ENCODE measurements at regions not wholly inside any gene's neighbourhood (a gene's known extent, or its start where the extent isn't known, plus 50 kb on each side); places are given as distances from the start of the nearest gene placed in this dataset.

DNA sequence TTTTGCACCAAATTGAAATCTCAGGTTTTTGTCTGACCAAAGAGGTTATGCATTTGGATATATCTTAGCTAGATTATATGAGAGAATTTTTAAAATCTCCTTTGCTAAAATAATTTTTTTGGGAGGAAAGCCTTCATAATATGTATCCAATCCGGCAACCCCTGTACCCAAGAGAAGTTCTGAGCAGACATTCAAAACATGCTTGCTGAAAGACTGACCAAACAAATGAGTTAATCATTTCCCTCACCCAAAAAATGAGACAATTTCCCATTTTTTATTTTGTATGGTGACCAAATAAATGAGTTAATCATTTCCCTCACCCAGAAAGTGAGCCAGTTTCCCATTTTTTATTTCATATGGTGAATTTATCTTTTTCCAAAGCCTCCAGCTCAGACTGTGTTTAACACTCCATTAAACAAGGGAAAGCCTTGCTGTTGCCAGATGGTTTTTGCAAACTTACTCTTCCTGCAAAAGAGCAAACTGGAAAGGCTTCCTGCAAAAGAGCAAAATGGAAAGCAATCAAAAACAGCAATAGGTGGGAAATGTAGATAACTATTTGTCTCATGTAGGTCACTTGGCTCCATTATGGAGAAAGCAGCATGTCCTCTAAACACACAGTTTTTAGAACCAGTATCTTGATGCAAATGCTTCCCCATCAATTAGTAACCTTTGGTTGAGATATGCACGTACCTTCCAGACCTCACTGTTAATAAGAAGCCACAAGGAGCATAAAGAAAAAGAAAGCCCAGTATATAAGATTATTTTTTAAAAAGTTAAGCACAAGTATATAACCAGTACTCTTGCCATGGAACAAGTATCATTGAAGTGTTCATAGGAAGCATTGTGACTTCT lies 78.4 kb upstream of the OSTN start:
- no peak for DNase-seq (ENCODE audit: low spot score)
- in situ Hi-C loops (cut with MboI; ENCODE audit: low sequenced_read_pairs, unreplicated experiment), result no loop called here

DNA sequence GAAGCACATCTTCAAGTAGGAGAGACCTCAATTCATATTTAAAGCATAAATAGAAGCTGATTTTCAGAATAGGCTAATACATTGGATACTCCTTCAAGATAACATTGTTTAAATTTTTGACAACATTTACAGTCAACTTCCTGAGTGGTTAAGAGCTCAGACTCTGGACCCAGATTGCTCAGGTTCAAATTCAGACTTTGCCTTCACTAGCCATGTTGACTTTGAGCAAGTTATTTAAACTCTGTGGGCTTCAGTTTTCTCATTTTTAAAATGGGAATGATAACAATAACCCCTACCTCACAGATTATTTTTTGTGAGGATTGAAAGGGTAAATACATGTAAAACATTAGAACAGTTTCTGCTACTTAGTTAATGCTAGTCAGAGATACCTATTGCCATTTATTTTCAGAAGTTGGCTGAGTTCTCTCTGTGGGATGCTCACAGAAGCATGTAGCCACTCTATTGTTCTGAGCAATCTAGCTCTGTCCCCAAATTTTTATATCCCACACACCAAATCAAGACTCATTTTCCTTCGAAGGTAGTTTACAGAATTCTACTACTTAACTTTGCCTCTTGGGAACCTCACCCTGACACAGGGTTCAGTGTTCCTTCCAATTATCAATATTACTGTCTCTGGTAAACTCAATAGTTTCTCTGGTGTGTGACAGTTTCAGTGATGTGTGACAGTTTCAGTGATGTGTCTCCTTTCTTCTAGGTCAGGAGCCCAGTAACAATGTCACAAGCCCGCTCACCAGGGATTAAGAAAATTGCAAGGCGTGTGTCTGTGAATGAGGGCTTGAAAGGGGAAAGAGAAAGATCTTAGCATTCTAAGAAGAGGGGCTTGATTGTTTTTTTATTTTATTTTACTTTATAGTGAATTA lies 79.4 kb upstream of the OSTN start:
- in situ Hi-C loops (cut with MboI; ENCODE audit: low sequenced_read_pairs, unreplicated experiment), result no loop called here
- TF ChIP-seq, protein P1, sequence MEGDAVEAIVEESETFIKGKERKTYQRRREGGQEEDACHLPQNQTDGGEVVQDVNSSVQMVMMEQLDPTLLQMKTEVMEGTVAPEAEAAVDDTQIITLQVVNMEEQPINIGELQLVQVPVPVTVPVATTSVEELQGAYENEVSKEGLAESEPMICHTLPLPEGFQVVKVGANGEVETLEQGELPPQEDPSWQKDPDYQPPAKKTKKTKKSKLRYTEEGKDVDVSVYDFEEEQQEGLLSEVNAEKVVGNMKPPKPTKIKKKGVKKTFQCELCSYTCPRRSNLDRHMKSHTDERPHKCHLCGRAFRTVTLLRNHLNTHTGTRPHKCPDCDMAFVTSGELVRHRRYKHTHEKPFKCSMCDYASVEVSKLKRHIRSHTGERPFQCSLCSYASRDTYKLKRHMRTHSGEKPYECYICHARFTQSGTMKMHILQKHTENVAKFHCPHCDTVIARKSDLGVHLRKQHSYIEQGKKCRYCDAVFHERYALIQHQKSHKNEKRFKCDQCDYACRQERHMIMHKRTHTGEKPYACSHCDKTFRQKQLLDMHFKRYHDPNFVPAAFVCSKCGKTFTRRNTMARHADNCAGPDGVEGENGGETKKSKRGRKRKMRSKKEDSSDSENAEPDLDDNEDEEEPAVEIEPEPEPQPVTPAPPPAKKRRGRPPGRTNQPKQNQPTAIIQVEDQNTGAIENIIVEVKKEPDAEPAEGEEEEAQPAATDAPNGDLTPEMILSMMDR (IDR thresholded peaks at IDR 0.05; ENCODE audit: borderline replicate concordance, control extremely low read depth, extremely low read depth, insufficient read depth, missing control alignments), result no peak
- no peak for DNase-seq (ENCODE audit: low spot score)

More for the DNA sequence above, 78.4 kb upstream of the OSTN start:
- TF ChIP-seq, protein P1 (IDR thresholded peaks at IDR 0.05; ENCODE audit: borderline replicate concordance, control extremely low read depth, extremely low read depth, insufficient read depth, missing control alignments), result no peak

DNA sequence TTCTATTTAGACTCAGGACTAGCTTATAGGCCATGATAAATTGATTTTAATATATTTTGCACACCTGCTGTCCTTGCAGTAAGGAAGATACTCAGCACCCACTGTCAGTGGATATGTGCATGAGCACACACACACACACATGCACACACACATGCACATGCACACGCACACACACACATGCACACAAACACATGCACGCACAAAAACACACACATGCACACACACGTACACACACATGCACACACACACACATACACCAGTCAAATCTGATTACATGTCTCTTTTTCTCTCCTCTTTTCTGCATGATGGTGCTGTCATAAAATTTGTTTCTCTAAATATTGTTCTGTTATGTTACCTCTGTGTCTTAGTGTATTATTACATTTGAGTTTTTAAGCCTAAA lies 87.3 kb upstream of the OSTN start:
- TF ChIP-seq, protein P1 (IDR thresholded peaks at IDR 0.05; ENCODE audit: borderline replicate concordance, control extremely low read depth, extremely low read depth, insufficient read depth, missing control alignments), result no peak
- no peak for DNase-seq (ENCODE audit: low spot score)
- in situ Hi-C loops (cut with MboI; ENCODE audit: low sequenced_read_pairs, unreplicated experiment), result no loop called here

DNA sequence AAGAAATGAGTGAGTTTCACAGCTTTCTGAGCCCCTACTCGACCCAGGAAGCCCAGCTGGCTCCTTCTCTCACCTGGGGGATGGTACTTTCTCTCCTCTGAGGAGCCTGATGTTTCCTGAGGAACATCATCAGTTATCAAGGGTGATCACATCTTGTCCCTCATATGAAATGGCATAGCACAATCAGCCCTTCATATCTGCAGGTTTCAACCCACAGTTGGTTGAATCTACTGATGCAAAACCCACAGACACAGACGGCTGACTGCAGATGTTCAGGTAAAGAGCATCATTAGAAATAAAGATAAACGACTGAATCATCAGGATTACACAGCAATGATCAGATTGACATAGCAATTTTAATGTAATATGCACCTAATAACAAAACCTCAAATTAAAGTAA lies 93.6 kb upstream of the OSTN start:
- in situ Hi-C loops (cut with MboI; ENCODE audit: low sequenced_read_pairs, unreplicated experiment), result no loop called here
- TF ChIP-seq, protein P1 (IDR thresholded peaks at IDR 0.05; ENCODE audit: borderline replicate concordance, control extremely low read depth, extremely low read depth, insufficient read depth, missing control alignments), result no peak
- no peak for DNase-seq (ENCODE audit: low spot score)

DNA sequence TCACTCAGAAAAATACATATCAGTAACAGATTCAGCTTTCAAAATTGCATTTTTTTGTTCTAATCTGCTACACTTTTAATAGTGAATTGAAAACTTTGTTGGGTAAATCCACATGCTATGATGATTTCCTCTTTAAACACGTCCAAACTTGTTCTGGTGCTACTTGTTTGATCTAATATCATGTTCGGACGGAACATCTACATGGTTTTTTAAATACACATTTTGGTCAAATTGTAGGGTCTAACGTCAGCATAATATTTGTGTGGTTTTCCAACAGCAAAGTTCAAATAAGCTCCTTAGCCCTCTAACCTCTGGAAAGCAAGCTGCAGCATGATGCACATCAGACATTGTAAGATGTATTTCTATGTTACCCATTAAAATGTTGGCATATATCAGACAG lies 98.5 kb upstream of the OSTN start:
- no peak for DNase-seq (ENCODE audit: low spot score)
- TF ChIP-seq, protein P1 (IDR thresholded peaks at IDR 0.05; ENCODE audit: borderline replicate concordance, control extremely low read depth, extremely low read depth, insufficient read depth, missing control alignments), result no peak
- in situ Hi-C loops (cut with MboI; ENCODE audit: low sequenced_read_pairs, unreplicated experiment), result no loop called here

DNA sequence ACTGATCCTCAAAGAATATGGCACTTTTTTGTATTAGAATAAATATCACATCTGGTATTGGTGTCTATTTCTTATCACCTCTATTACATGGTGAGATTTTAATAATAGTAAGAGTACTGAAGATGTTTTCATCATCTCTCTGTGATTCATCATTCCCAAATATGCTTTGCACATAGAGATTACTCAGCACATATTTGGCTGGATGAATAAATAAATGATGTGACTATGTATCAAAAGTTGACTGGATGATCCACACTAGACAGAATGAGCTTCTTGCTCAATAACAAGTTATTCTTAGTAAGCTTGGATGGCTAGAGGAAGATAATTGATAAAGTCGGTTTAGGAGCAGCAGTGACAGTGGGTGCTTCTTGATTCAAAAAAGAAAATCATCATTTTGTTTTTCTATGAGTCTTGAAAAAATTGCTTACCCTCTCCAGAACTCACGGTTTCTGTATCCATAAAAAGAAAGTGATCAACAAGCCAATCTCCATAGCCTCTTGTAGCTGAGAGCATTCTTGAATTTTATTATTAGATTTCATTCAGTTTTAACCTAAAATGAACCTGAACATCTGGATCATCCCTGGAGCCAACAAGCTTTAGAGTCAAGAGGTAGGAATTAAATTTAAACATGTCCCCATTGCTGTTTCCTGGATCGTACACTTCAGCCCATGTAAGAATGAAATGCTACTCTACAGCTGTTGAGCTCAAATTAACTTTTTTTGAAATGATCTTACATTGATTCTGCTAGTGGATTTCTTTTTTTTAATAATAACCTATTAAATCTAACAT lies 104.8 kb upstream of the OSTN start:
- in situ Hi-C loops (cut with MboI; ENCODE audit: low sequenced_read_pairs, unreplicated experiment), result no loop called here
- DNase-seq (ENCODE audit: low spot score), result no peak
- TF ChIP-seq, protein P1 (IDR thresholded peaks at IDR 0.05; ENCODE audit: borderline replicate concordance, control extremely low read depth, extremely low read depth, insufficient read depth, missing control alignments), result no peak
